Fibroblast of the aortic adventitia (primary cell): ENCODE measurements at regions not wholly inside any gene's neighbourhood (a gene's known extent, or its start where the extent isn't known, plus 50 kb on each side); places are given as distances from the start of the nearest gene placed in this dataset.

Experiments
- DNase-seq: peaks from one replicate; pipeline ENCODE4 v3.0.0-alpha.2; 2010; ENCODE audit warnings: low read depth
- H3K4me3 ChIP-seq: 2 replicates; pipeline ENCODE4 v1.5.1; 2011; ENCODE audit warnings: low read depth, mild to moderate bottlenecking, control low read depth, low read length, moderate library complexity
- TF ChIP-seq, protein P1 (sequence below): IDR thresholded peaks from 2 replicates; pipeline ENCODE4 v1.5.1; 2011; ENCODE audit warnings: mild to moderate bottlenecking, low read length, control low read depth, inconsistent platforms; ENCODE audit not compliant: insufficient read depth

GRCh38 chr2:74764429-74765272 is 69.3 kb upstream of the HK2 start:
- no peak for DNase-seq
- no peak overlapping the region for H3K4me3 ChIP-seq
- TF ChIP-seq, protein P1, sequence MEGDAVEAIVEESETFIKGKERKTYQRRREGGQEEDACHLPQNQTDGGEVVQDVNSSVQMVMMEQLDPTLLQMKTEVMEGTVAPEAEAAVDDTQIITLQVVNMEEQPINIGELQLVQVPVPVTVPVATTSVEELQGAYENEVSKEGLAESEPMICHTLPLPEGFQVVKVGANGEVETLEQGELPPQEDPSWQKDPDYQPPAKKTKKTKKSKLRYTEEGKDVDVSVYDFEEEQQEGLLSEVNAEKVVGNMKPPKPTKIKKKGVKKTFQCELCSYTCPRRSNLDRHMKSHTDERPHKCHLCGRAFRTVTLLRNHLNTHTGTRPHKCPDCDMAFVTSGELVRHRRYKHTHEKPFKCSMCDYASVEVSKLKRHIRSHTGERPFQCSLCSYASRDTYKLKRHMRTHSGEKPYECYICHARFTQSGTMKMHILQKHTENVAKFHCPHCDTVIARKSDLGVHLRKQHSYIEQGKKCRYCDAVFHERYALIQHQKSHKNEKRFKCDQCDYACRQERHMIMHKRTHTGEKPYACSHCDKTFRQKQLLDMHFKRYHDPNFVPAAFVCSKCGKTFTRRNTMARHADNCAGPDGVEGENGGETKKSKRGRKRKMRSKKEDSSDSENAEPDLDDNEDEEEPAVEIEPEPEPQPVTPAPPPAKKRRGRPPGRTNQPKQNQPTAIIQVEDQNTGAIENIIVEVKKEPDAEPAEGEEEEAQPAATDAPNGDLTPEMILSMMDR: no peak

DNA sequence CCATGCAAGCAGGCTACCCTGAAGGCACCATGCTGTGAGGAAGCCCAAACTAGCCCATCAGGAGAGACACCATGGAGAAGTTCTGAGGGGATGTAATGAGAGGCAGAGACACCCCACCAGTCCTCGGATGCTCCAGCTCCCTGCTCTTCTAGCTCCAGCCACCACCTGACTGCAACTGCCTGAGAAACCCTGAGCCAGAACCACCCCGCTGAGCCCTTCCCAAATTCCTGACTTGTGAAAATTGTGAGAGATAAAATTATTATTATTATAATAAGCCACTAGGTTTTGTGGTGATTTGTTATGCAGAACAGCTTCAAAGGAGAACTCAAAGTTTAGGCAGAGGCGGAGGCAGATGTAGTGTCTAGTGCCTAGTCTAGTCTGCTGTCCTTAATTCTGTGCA is 67.1 kb upstream of the HK2 start:
- TF ChIP-seq, protein P1: no peak
- H3K4me3 ChIP-seq: no peak overlapping the region
- no peak for DNase-seq

DNA sequence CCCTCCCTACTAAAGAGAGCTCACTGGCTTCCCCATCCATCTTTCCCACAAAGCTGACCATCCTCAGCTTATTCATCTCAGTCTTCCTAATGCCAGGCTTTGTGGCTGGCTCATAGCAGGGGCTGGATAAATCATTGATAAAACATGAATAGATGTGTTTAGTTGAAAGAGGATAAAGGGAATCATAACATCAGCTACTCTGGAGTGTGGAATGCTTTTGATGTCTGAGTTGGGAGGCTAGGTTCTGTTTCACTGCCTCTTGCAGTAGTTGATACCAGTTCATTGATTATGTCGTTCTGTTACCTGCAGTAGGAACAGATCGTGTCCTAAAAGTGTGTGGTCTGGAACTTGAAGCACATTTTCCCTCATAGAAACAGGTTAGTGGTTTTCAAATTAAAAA is 66.3 kb upstream of the HK2 start:
- TF ChIP-seq, protein P1: no peak
- no peak overlapping the region for H3K4me3 ChIP-seq
- DNase-seq: peak; percentile 13

GRCh38 chr2:74768401-74768914 is 65.5 kb upstream of the HK2 start:
- peak; percentile 76 for DNase-seq
- H3K4me3 ChIP-seq: no peak overlapping the region
- TF ChIP-seq, protein P1: no peak

DNA sequence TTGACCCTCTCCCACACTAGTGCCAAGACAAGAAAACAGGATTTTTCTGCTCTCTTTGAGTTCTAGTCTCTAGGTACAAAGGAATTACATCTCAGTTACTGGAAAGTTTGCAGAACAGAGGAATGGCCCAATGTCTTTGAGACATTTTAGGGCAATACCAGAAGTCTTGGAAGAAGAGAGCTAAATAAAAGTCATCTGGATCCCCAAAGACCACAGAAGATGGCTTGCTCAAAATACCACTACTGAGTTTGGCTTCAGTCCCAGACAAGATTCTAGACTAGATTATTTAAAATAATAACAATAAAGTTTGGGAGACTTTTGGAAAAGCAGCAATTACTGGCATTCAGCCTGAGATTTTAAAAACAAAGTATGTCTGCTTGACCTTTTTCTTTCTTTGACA is 61.9 kb upstream of the HK2 start:
- DNase-seq: peak; percentile 35
- TF ChIP-seq, protein P1: no peak

DNA sequence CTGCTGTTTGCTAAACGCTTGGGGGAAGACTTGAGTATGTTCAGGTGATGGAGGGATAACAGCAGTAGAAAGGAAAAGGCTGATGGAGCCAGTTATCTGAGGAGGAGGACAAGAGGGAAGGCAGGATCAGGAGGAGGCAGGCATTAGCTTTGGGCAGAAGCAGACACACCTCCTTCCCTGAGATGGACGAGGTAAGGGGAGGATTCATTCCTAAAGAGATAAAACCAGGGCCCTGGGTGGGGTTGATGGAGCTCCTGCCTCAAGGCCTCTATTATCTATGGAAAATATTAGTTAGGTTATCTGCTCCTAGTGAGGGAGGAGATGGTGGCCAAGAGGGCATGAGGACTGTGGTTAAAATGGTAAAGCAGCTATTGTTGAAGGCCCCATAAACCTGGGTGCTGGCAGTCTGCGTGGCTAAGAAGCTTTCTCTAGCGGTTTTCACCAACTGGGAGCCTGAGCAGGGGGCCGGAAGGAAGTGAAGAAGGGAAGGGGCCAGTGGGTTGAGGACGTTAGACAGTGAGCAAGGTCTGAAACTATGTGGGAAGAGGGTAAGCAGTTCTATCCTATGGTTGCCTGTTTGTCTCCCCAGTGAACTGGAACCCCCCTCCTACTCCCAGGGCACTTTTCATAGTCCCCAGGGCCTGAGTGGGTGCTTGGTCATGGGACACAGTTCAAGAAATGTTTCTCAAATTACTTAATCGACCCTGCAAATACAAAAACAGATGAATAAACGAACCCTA is 56.6 kb upstream of the HK2 start:
- H3K4me3 ChIP-seq: no peak overlapping the region
- TF ChIP-seq, protein P1: no peak
- DNase-seq: no peak

More for the DNA sequence above, 61.9 kb upstream of the HK2 start:
- H3K4me3 ChIP-seq: no peak overlapping the region
